ENCODE measurements at regions not wholly inside any gene's neighbourhood (a gene's known extent, or its start where the extent isn't known, plus 50 kb on each side); places are given as distances from the start of the nearest gene placed in this dataset.

GRCh38 chr10:129025787-129026186, 441.3 kb upstream of the MGMT start:
- no peak for TF ChIP-seq CTCF (conservative IDR thresholded peaks at IDR 0.05 in 1 of 2, IDR thresholded peaks at IDR 0.05 in 1 of 2; ENCODE audit: extremely low read depth in 1 of 2, insufficient read depth in 1 of 2, low read depth in 1 of 2, low read length in 2 of 2)
- TF ChIP-seq EZH2 (IDR thresholded peaks at IDR 0.05; ENCODE audit: borderline replicate concordance, low read length), result no peak

Data from mammary epithelial cell (primary cell).